Islet precursor cell (in vitro differentiated cells): ENCODE measurements at regions not wholly inside any gene's neighbourhood (a gene's known extent, or its start where the extent isn't known, plus 50 kb on each side); places are given as distances from the start of the nearest gene placed in this dataset.
"Not testable (repeated sequence)": the region's sequence is repeated elsewhere in the genome, so short reads cannot be mapped to it uniquely, and the experiment has no call there.

Experiments
- DNase-seq: peaks from one replicate; pipeline ENCODE4 v3.0.0-alpha.2; 2018

DNA sequence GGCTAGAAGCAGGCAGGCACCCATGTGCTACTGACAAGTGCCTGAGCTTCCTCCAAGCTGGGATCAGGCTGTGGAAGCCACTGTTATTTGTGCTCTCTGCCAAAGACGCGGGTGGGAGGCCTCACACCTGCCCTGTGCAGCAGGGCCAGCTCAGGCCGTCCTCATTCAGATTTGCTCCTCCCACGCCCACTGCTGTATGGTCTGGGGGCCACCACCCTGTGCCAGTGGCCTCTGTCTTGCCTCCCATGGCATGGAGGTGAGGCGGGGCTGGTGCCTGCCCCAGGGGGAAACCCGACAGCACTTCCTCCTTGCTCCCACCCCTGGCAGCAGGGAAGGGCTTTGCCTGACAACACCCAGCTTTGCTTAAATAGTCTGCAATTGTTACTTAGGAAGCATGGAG, 356.5 kb upstream of the CDH8 start:
- no peak for DNase-seq

DNA sequence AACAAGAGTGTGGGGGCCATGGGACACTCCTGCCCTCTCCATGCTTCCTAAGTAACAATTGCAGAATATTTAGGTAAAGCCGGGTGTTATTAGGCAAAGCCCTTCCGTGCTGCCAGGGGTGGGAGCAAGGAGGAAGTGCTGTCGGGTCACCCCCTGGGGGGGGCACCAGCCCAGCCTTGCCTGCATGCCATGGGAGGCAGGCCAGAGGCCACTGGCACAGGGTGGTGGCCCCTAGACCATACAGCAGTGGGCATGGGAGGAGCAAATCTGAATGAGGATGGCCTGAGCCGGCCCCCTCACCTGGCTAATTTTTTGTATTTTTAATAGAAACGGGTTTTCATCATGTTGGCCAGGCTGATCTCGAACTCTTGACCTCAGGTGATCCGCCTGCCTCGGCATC, 355.7 kb upstream of the CDH8 start:
- DNase-seq = no peak

DNA sequence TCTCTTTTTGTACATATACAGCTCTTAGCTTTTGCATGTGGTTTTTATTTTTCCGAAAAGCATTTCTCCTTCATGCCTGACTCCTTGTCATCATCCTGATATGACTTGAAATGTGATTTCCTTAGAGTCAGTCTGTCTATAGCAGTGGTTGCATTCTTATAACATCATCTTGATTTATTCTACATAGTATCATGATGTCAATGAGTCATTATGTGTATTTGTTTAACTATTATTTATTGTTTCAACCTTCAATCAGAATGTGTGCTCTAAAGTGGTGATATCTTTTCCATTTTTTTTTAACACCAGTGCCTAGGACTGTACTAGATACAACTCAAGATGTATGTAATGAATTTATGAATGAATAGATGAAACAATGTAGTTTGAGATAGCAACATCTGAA, 354.9 kb upstream of the CDH8 start:
- DNase-seq = no peak

DNA sequence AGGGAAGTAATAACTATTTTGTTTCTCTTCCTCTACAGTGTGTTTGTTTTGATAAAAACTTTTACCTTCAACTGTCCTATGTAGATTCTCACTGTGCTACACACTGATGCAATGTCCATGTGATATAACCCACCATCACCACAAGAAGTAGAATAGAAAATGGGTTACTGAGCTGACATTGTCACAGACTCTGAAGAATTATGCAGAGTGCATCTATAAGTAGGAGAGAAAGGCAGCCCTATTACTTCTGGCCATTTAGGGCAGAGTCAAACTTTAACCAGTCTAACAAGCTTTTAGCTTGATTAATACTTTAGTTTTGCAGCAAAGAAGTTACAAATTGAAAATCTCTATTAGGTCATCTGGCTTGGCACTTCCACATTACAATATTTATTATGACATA, 354.0 kb upstream of the CDH8 start:
- DNase-seq = no peak

DNA sequence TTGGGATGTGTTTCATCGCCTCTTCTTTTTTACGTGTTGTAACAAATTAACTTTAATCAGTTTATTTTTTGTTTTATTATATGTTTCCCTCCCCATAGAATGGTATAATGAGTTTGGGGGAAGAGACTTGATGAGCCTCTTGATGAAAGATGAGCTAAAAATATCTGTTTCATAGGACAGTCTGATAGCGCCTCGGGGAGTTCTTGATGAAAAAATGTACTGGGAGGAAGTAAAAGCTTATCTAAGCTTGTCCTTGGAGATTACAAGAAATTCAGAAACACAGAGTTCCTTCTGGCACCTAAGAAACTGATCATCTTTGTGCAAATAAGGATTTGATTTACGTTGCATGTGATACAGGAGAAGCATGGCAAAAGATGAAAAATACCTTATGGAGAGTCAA, 350.2 kb upstream of the CDH8 start:
- DNase-seq = no peak

DNA sequence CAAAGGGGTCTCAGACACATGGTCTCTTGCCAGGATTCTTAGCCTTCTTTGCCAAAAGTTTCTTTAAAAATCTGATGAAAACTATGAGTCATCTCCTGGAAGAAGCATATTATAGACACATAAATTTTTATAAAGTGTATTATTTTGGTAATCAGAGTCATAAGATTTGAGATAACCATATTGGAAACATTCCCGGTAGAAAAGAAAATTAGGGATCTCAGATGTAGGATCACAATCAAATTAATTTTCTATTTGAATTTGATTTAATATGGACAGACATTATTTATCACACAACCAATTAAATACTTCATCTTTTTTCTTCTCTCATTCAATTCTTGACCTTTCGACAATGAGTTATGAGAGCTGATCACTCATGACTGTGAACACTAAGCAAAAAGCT, 347.7 kb upstream of the CDH8 start:
- no peak for DNase-seq

DNA sequence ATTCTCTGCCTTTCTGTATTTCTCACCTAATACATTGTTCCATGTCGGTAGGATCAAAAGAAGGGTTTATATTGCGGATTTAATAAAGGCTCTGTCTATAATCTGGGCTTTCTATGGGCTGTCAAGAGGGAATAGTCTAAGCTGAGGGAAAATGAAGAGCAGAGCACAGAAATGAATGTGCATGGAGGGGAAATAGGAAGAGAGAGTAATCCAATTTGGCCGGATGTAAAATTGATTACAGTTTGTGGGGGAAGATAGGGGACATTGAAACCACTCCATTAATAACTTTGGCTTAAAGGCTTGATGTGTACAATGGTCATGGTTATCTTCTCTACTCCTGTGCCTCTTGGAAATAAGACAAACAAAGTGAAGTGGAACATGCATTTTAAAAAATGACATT, 334.2 kb upstream of the CDH8 start:
- no peak for DNase-seq

DNA sequence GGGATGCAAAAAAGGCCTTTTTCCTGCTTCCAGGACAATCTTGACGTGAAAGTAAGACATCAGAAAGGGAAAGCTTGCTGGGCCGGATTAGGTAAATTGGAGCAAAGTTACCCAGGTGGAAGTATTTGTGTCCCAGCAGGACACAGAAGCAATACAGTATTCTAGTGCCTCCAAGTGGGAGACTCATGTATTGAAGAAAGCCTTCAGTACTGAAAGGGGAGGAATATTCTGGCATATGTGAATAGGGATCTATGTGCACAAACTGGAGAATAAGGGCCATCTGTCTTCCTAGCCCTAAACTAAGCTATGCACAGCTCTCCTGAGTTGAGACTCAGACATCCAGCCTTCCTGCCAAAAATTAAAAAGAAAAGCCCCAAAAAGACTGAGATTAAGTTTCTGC, 327.3 kb upstream of the CDH8 start:
- DNase-seq = peak; percentile 56

DNA sequence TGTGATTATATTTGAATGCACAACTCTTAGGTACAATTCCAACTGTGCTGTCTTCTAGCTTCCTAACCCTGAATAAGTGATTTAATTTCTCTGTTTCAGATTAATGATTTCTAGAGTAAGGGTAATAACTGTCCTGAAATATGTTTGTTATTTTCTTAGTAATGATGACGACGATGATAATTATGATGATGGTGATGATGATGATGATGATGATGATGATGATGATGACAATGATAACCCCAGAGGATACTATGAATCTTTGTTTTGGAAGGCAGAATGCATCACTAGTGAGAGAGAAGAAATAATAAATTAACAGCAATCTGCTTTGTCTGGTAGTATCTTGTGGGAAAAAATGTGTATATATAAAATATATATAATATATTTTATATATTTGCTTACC, 317.1 kb upstream of the CDH8 start:
- DNase-seq = no peak

DNA sequence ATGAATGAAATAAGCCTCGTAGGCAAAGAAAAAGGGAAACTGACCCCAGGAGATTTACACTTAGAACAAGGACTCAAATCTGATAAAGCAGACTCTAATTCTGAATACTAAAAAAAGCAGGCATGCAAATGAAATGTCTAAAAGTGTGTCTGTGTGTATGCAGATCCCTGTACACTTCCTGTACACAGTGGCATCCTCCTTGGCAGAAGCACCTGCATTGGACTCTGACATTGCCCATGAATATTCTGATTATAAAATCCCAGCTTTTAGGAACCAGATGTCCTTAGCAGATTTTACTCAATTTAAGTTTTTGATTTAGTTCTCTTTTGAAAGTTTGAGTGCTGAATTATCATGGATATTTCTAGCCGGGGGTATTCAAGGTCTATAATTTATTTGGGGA, 306.0 kb upstream of the CDH8 start:
- DNase-seq = no peak

DNA sequence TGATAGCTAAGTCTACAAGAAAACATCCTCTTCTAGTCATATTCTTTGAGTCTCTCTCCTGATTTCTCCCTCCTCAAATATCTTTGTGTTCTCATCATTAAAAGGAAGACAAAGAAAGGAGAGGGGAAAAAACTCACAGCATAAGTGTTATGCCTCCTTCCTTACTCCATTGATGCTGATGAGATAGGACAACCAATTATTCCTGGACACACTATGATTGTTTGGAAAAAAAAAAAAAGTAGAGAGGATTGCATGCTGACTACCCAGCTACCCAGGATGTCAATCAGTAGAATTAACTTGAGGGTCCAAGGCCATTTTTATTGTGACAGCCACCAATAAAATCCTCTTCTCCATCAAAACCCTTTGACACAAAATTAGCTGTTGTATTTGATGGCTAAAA, 299.1 kb upstream of the CDH8 start:
- DNase-seq = no peak

DNA sequence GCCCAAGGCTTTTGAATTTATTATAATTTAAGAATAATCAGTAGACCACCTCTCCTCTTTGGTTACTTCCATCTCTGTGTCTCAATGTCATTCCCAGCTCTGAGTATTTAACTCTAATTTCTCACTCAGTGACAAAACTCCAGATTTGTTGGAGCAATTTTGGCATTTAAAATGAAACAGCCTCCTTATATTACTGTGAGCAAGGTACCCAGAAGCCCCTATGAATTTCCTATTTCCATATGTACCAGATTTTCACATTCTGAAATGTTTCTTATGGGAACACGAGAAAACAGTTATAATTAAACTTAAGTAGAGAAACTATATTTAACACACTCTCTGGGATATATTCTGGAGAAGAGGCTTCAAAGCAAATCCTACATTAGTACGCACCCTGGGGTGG, 285.4 kb upstream of the CDH8 start:
- DNase-seq = no peak

DNA sequence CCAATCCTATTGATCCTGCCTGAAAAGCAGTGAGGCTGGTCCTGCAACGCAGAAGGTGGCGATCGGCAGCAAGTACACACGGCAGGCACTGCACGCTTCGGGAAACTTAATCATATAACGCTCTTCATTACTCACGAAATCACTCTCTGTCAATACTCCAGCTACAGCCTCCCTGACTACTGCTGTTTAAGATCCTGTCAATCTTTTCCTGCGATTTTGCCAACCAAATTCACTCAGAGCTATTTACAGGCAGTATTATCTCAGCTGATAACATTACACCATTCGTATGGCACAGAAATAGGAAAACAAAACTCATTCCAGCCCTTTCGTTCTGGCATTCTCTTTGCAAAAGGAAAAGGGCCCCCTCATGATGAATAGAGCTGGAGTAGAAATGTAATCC, 262.4 kb upstream of the CDH8 start:
- DNase-seq = no peak

DNA sequence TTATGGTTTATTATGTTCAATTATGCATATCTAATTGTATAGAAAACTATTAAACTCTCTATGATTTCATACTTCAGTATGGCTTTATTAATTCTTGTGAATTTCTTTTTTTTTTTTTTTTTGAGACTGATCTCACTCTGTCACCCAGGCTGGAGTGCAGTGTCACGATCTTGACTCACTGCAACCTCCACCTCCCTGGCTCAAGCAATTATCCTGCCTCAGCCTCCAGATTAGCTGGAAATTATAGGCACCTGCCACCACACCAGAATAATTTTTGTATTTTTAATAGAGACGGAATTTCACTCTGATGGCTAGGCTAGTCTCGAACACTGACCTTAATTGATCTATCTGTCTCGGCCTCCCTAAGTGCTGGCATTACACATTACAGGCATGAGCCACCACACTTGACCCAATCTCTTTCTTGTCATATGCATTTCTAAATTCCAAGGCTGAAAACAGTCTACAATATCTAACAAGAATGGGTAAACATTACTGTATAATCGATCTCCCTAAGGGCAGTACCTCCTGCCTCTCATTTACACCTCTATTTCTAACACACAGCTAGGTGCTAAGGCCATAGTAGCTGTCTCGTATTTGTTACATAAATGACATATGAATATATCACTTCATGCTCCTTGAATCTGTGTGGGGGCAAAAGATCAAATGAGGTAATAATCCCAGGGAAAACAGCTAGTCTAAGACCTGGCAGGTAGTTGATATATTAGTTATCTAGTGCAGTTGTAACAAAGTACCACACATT, 258.2 kb upstream of the CDH8 start:
- no peak for DNase-seq

DNA sequence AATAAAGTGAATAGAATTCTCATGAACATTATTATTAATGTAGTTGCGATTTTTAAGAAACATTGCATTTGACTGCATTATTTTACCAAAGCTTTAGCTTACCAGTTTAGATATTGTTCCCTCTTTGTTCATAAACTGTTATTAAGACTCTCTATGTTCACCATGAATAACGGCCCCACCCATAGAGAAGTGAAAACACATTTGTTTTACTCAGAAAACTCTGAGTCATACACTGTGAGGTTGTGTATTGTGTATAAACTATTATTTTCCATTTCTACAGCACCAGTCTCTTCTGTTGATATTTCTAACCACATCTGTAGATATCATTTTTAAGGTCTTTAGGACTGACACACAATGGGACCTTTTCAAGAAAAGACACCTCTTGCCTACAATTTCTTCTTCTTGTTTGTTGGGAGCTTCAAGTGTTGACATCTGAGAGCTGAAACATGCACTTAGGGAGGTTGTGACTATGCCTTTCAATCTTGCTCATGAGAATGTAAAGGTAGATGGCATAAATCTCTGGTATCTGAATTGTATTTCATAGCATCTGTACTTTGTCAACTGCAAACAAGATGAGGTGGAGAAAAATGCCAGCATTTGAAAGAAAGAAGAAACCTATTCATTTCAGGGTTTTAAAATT, 252.9 kb upstream of the CDH8 start:
- no peak for DNase-seq

DNA sequence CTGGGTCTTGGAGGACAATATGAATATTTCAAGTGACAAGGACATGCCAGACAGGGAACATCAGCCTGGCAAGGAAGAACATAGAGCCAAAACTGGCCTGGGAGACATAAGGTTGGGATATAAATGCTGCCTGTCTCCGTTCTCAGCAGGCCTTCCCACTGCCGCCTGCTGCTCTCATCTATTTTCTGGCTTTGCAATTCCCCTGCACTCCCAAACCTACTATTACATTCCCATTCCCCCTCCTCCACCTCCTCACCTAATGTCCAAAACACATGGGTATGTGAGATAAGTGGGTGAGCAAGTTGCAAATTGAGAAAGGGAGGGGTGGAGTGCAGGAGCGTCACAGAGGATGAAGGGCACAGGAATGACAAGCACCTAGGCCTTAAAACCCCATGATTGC, 244.3 kb upstream of the CDH8 start:
- DNase-seq = peak; percentile 69

DNA sequence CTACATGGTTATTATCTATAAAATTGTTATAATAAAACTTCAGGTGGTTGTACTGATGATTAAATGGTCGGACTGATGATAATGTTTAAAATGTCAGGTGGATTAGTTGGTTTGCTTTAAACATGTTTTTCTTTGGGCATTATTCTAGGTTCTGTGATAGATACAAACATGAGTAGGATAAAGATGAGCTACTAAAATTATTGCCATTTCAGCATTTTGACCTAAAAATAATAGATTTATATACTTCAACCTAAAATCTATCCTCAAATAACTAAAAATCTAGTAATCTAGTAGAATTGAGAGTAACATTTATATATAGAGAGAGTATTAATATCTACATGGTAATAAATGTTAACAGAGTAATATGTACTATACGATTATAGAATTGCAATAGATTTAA, 241.7 kb upstream of the CDH8 start:
- DNase-seq = no peak

DNA sequence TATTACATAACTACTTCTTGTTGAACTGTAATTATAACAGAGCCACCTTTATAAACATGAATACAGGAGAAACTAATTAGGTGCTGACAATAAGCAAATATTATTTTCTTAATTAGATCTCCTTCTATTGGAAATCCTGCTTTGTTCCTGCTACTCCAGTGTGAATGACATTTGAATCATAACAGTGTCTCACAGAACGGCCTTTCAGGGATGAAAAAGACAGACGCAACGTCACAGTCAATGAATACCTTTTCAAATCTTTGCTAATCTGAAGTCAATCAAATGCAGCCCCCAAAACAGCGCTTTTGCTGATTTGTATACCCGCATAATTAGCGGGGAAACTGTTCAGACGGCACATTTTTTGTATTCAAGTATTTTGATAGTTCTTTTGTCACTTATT, 240.4 kb upstream of the CDH8 start:
- DNase-seq = no peak

DNA sequence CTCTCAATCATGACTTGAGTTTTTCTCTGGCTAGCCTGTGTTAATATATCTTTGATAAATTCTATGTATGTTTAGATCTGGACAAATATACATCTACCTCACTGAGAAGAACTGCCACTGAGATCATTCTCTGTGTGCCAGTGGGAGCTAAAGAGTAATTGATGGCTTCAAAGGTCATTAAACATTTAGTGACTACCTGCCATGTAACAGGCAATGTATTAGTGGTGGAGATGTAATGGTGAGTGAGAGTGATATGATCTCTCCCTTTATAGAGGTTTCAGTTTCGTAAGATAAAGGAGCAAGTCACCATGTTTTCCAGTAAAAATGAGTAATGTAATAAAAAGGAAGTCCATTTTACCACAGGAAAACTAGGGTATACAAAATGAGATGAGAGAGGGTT, 235.8 kb upstream of the CDH8 start:
- no peak for DNase-seq

DNA sequence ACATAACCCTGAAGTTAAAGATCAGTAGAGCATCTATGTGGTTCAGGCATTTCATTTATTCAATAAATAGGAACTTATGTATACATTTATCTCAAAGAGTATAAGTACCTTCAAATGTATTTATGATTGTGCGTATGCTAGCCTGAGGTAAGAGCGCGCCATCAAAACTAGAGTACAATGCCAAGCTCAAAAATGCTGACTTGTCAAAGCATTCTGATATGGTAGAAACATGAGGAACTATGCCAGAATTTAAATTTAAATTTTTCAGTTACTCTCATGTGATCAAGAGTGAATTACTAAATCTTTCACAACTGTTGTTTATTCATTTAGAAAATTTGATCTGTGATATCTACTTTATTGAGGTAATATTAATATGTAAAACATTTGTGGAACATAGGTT, 225.5 kb upstream of the CDH8 start:
- DNase-seq = no peak

DNA sequence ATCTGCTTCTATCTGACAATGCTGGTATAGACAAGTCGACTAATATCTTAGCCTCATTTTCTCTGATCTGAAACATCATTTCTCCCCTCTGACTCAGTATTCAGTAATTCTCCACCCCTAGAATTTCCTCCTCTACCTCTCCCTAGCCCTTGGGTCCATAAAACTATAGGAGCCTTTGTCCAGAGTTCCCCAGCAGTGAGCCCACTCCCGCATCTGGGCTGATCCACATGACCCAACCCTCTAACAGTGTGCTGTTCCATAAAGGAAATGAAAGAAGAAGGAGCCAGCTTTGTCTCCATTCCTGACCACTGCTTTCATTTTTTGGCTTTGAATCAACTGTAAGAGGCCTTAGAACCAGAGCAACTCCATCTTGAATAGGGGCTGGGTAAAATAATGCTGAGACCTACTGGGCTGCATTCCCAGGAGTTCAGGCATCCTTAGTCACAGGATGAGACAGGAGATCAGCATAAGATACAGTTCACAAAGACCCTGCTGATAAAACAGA, 222.7 kb upstream of the CDH8 start:
- DNase-seq = not testable (repeated sequence)

DNA sequence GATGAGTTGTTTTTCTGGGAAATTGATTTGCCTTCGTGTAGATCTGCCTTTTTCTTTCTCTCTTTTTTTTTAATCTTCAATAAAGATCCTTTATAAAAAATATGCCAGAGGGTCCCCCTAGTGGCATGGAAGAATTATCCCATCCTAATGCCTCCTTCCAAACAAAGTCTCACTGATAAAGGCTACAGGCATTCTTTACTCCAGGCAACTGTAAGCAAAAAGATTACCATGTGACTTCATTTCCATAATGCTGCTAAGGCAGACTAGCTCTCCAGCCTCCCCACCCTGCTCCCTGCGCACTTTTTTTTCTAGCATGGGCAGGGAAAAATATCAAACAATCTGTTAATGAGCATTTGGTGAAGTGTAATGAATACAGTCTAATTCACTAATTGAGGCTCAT, 220.2 kb upstream of the CDH8 start:
- DNase-seq = peak; percentile 53

DNA sequence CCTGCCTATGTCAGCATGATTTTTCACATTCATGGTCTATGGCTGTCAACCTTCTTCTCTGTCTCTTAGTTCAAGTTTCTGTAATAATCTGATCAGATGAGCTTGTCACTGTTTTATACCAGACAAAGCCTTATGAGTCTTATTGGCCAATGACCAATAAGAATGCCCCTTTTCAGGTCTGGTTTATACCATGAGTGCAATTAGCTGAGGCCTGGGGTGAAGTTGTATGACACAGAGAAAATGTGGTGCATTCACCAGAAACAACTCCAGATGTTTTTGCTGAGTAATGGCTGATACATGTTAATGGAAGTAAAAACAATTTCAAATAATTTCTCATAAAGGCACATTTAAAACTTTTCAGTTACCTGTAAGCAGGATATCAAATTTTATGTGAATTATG, 218.6 kb upstream of the CDH8 start:
- DNase-seq = peak; percentile 53

DNA sequence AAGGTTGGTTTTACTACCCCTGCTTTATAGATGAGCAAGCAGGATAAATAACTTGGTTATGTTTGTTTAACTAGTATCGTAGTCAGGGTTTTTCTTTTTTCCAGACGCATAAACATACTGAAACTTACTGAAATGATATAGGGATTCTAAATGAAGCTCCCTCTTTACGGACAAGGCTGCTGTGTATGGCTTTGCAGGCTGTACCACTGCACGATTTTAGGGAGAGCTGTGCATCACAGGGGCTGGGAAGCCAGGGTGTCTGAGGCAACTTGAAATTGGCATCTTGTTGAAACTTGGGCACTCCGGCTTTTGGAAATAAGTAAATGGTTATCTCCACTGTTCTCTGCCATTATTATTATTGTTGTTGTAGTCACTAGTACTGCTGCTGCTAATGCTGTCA, 218.1 kb upstream of the CDH8 start:
- DNase-seq = no peak

DNA sequence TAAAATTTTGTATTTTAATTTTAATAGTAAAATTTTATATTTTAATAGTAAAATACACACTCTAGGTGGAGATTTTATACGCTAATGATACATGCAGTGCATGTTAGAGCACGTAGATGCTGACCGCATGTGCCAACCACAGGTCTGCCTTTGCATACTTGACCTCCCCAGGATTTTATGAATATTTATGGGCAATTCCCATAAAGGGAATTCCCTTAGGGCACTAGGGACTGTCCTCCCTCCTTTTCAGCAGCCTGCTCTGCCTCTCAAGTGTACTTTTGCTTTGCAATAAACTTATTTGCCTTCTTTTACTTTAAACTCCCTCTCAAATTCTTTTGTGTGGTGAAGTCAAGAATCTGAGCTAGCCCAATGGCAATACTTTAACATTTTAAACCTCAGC, 217.7 kb upstream of the CDH8 start:
- DNase-seq = no peak
